ENCODE measurements at regions not wholly inside any gene's neighbourhood (a gene's known extent, or its start where the extent isn't known, plus 50 kb on each side); places are given as distances from the start of the nearest gene placed in this dataset.
"Not testable (repeated sequence)": the region's sequence is repeated elsewhere in the genome, so short reads cannot be mapped to it uniquely, and the experiment has no call there.

- Histone ChIP-seq H3K4me3 (no peak overlapping the region), H3K4me1 (replicated peaks in 1 of 2) (peaks cover 0 to 5% of the 10 kb centered on the region in 2 donors), H3K27ac (no peak overlapping the region)
- WGBS, 10 experiments: 0 to 100% (median 72%) methylated on average over 1 to 3 of the region's 3 CpGs; no CpG with 5 or more reads in 1 of the 10 experiments
- in situ Hi-C loops (cut with MboI; ENCODE audit: low pct_unique_long_range_greater_than_20kb in 2 of 9, low sequenced_read_pairs in 9 of 9, unreplicated experiment in 9 of 9): no loop called here
- ATAC-seq (replicated peaks in 6 of 8): peak in 2 of 8 experiments; percentile 89 to 94
Measured at GRCh38 chr12:107511292-107511691, 174.3 kb upstream of the PWP1 start.

- no peak overlapping the region for H3K4me3 ChIP-seq
- H3K4me1 ChIP-seq (replicated peaks in 1 of 2): peaks cover 0 to 5% of the 10 kb centered on the region in 2 donors
- ATAC-seq (replicated peaks in 6 of 8): no peak
- in situ Hi-C loops (cut with MboI; ENCODE audit: low pct_unique_long_range_greater_than_20kb in 2 of 9, low sequenced_read_pairs in 9 of 9, unreplicated experiment in 9 of 9): no loop called here
- no peak overlapping the region for H3K27ac ChIP-seq
- WGBS, 10 experiments: 0 to 100% (median 47%) methylated on average over 1 to 3 of the region's 3 CpGs; no CpG with 5 or more reads in 1 of the 10 experiments
Measured at GRCh38 chr12:107512391-107512790, 173.2 kb upstream of the PWP1 start.

GRCh38 chr12:107513184-107513583 is 172.4 kb upstream of the PWP1 start:
- in situ Hi-C loops (cut with MboI; ENCODE audit: low pct_unique_long_range_greater_than_20kb in 2 of 9, low sequenced_read_pairs in 9 of 9, unreplicated experiment in 9 of 9): no loop called here
- H3K27ac ChIP-seq: no peak overlapping the region
- H3K4me3 ChIP-seq: no peak overlapping the region
- ATAC-seq (replicated peaks in 6 of 8): no peak
- H3K4me1 ChIP-seq (replicated peaks in 1 of 2): peaks cover 0 to 5% of the 10 kb centered on the region in 2 donors
- WGBS, 10 experiments: 20 to 100% (median 71%) methylated on average over 1 to 5 of the region's 5 CpGs; no CpG with 5 or more reads in 2 of the 10 experiments

DNA sequence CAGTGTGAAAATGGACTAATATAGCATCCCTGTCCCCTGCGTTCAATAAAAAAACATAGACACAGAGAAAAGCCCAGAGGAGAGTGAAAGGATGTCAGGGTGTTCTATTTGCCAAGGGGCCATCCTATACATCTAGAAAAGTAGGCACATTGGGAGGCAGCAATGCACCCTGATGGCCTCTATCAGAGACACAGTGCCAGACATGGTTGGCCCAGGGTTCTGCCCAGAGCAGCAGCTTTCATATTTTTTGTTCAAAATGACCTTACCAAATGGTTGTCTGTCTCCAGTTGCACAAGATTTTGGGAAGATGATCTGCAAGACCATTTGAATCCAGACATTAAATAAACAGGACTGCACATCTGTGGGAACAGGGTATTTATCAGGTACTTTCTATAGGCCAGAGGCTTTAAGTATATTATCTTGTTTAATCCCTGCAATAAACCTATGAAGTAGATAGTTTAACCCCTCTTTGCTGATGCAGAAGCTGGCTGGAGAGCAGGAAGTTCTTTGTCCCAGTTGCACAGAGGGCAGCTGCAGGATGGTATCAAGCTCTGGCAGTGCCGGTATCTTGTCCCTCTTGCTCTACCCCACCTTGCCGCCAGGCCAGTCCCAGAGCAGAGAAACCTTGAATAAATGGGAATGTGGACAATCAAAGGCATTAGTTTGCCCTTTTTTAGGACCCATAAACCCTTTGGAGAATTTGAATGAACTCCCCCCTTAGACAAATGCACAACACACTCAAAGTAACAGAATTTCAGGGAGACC is 171.8 kb upstream of the PWP1 start:
- Histone ChIP-seq H3K4me3 (no peak overlapping the region), H3K27ac (no peak overlapping the region), H3K4me1 (replicated peaks in 1 of 2) (peaks cover 0 to 5% of the 10 kb centered on the region in 2 donors)
- in situ Hi-C loops (cut with MboI; ENCODE audit: low pct_unique_long_range_greater_than_20kb in 2 of 9, low sequenced_read_pairs in 9 of 9, unreplicated experiment in 9 of 9): no loop called here
- no peak for ATAC-seq (replicated peaks in 6 of 8)
- WGBS, 10 experiments: 88 to 100% (median 96%) methylated on average over 1 to 3 of the region's 3 CpGs; no CpG with 5 or more reads in 4 of the 10 experiments

- peak in 1 of 8 experiments; percentile 23 for ATAC-seq (replicated peaks in 6 of 8)
- 29 to 100% (median 80%) methylated on average over 1 to 7 of the region's 7 CpGs for WGBS, 10 experiments
- Histone ChIP-seq H3K4me3 (no peak overlapping the region), H3K27ac (no peak overlapping the region), H3K4me1 (replicated peaks in 1 of 2) (peaks cover 0 to 5% of the 10 kb centered on the region in 2 donors)
- in situ Hi-C loops (cut with MboI; ENCODE audit: low pct_unique_long_range_greater_than_20kb in 2 of 9, low sequenced_read_pairs in 9 of 9, unreplicated experiment in 9 of 9): no loop called here
Measured at GRCh38 chr12:107514887-107515445, 170.6 kb upstream of the PWP1 start.

DNA sequence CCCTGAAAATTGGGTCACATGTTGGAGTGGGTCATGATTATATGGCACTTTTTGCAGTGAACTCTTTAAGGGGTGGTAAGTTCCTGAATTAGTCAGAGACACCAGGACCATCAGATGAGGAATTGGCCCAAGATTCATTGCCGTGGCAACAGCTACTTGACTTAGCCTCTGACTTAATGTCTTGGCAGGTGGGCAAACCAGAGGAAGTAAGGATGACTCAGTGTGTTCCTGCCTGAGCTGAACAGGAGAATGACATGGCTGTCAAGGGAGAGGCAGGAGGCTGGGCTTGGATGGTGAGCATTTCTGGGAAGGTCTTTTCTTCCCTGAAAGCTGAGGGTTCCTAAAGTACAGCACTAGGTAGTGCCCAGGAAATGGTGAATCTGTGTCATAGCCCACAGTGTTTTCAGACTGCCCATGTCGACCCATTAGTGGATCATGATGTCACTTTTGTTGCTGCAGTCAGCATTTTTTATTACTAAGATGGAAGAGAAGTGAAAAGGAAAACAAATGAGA is 170.1 kb upstream of the PWP1 start:
- WGBS, 10 experiments: 0 to 80% (median 14%) methylated on average over 1 to 2 of the region's 2 CpGs; no CpG with 5 or more reads in 3 of the 10 experiments

DNA sequence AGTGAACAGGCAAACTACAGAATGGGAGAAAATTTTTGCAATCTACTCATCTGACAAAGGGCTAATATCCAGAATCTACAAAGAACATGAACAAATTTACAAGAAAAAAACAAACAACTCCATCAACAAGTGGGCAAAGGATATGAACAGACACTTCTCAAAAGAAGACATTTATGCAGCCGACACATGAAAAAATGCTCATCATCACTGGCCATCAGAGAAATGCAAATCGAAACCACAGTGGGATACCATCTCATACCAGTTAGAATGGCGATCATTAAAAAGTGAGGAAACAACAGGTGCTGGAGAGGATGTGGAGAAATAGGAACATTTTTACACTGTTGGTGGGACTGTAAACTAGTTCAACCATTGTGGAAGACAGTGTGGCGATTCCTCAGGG is 167.8 kb upstream of the PWP1 start:
- in situ Hi-C loops (cut with MboI; ENCODE audit: low pct_unique_long_range_greater_than_20kb in 2 of 9, low sequenced_read_pairs in 9 of 9, unreplicated experiment in 9 of 9); H3K4me3 ChIP-seq; H3K4me1 ChIP-seq (replicated peaks in 1 of 2); ATAC-seq (replicated peaks in 6 of 8); H3K27ac ChIP-seq: not testable (repeated sequence)
- WGBS, 10 experiments: 81 to 100% methylated on average over 1 to 3 of the region's 4 CpGs; no CpG with 5 or more reads in 8 of the 10 experiments

More for the DNA sequence above, 170.1 kb upstream of the PWP1 start:
- Histone ChIP-seq H3K4me1 (replicated peaks in 1 of 2) (peaks cover 0 to 5% of the 10 kb centered on the region in 2 donors), H3K27ac (no peak overlapping the region), H3K4me3 (no peak overlapping the region)
- in situ Hi-C loops (cut with MboI; ENCODE audit: low pct_unique_long_range_greater_than_20kb in 2 of 9, low sequenced_read_pairs in 9 of 9, unreplicated experiment in 9 of 9): no loop called here
- peak in 7 of 8 experiments; percentile 64 to 94 (median 92) for ATAC-seq (replicated peaks in 6 of 8)

GRCh38 chr12:107518868-107519267 is 166.7 kb upstream of the PWP1 start:
- Histone ChIP-seq H3K4me3 (no peak overlapping the region), H3K27ac (no peak overlapping the region), H3K4me1 (replicated peaks in 1 of 2) (peaks cover 0 to 5% of the 10 kb centered on the region in 2 donors)
- no peak for ATAC-seq (replicated peaks in 6 of 8)
- in situ Hi-C loops (cut with MboI; ENCODE audit: low pct_unique_long_range_greater_than_20kb in 2 of 9, low sequenced_read_pairs in 9 of 9, unreplicated experiment in 9 of 9): no loop called here
- 65 to 100% (median 88%) methylated on average over 1 to 4 of the region's 4 CpGs for WGBS, 10 experiments

DNA sequence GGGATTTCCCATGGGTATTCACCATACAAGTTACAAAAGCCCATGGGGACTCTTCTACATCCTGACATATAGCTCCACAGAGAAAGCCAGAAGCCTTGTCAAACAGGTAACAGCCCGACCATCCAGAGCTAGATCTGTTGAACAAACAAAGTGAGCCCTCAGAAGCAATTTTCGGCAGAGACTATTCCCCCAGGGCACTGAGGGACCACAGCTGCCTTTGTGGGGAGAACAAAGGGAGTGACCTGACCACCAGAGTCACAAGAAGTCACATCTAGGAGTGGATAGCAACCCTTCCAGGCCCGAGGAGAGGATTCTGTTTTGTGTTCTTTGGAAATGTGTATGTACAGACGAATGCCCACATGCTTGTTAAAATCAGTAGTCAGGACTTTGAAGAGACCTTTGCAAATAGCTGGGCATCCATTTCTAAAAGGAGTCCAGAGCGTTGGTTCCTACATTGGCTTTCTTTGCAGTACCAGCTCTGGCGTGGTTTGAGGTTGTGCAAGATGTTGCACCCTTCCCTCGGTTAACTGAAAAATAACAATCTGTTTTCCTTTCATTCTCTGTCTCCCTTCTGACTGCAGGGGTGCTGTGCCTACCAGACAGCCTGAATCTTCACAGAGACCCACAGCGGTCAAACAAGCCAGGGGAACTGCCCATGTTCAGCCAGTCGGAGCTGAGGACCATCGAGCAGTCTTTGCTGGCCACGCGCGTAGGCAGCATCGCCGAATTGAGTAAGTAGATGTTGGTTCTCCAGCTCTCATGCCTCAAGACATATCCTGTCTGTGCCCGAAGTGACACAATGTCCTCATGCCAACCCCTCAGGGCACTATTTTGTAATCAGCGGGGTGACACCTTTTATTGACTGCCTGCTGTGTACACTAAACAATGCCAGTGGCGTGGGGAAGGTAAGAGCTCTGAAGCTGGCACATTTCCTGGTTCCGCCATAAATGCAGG is 165.4 kb upstream of the PWP1 start:
- no peak for ATAC-seq (replicated peaks in 6 of 8)
- in situ Hi-C loops (cut with MboI; ENCODE audit: low pct_unique_long_range_greater_than_20kb in 2 of 9, low sequenced_read_pairs in 9 of 9, unreplicated experiment in 9 of 9): no loop called here
- no peak overlapping the region for H3K4me3 ChIP-seq
- 60 to 100% (median 85%) methylated on average over 1 to 12 of the region's 19 CpGs for WGBS, 10 experiments
- H3K27ac ChIP-seq: no peak overlapping the region
- H3K4me1 ChIP-seq (replicated peaks in 1 of 2): peaks cover 0 to 5% of the 10 kb centered on the region in 2 donors

GRCh38 chr12:107521826-107522355 is 163.7 kb upstream of the PWP1 start:
- in situ Hi-C loops (cut with MboI; ENCODE audit: low pct_unique_long_range_greater_than_20kb in 2 of 9, low sequenced_read_pairs in 9 of 9, unreplicated experiment in 9 of 9): no loop called here
- WGBS, 10 experiments: 67 to 100% (median 80%) methylated on average over 1 to 3 of the region's 3 CpGs; no CpG with 5 or more reads in 5 of the 10 experiments
- no peak overlapping the region for H3K27ac ChIP-seq
- no peak for ATAC-seq (replicated peaks in 6 of 8)
- H3K4me1 ChIP-seq (replicated peaks in 1 of 2): no peaks in the 10 kb centered on the region
- no peak overlapping the region for H3K4me3 ChIP-seq

GRCh38 chr12:107522692-107523477 is 162.7 kb upstream of the PWP1 start:
- no peak overlapping the region for H3K27ac ChIP-seq
- H3K4me3 ChIP-seq: no peak overlapping the region
- 17 to 100% (median 35%) methylated on average over 1 to 2 of the region's 3 CpGs; no CpG with 5 or more reads in 4 of the 10 experiments for WGBS, 10 experiments
- H3K4me1 ChIP-seq (replicated peaks in 1 of 2): no peaks in the 10 kb centered on the region
- ATAC-seq (replicated peaks in 6 of 8): no peak
- in situ Hi-C loops (cut with MboI; ENCODE audit: low pct_unique_long_range_greater_than_20kb in 2 of 9, low sequenced_read_pairs in 9 of 9, unreplicated experiment in 9 of 9): no loop called here
